ENCODE measurements at regions not wholly inside any gene's neighbourhood (a gene's known extent, or its start where the extent isn't known, plus 50 kb on each side); places are given as distances from the start of the nearest gene placed in this dataset.
A peak's percentile ranks its signal among the peaks of the same experiment; 100 is the strongest.

DNA sequence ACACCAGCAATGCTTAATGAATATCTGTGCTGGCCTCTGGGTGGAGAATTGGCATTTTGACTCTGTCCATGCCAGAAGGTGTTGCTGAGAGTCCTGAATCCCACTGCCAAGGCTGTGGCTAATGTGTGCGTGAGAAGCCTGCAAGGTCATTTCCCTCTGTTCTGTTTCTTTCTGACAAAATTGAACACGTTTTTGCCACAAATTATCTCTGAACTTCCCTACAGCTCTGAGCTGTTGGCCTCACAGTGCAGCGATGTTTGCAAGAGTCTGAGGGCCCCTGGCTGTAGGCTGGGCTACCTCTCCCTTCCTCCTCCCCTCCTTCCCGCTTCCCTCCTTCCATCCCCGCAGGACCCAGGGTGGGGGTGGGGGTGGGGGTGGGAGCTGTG is 154.1 kb upstream of the HS6ST1 start:
- no peak for DNase-seq (ENCODE audit: low read depth)

GRCh38 chr2:128473175-128474035 is 154.7 kb upstream of the HS6ST1 start:
- DNase-seq (ENCODE audit: low read depth): peak; percentile 16

DNA sequence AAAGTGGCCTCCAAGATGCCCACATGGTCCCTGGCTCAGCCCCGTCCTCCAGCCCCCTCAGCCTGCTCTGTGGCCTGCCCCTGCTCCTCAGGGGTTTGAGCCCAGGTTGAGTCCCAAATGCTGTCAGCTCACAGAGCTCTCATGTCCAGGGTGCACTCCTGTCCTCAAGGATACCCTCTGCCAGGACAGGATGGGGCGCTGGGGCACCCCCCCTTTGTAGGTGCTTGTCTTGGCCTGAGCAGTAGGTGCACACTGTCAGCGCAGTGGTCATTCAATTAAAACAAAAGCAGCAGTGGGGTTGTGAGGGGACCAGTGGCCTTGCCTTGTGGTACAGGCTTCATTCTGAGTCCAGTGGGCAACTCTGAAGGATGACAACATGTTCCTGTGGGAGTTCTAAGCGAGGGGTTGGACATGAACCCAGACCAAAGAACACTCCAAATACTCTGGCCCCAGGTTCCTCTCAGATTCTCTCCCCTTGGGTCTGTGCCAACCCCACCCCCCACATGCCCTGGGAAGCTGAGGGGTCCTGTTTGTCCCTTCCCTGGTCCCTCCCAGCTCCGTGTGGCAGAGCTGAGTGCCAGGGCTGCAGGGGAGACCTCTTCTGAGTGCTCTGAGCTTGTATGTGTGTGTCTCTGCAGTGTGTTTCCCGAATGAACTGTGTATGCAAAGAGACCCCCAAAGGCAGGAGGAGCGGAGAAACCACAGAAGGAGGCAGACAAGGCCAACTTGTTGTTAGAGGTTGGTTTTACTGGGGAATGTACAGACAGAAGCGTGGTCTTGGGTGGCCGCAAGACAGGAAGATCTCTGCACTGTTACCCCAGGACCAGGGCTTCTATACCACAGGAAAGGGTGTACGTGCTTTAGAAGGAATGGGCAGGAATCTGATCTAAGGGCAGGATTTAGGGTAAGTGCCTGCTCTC is 155.6 kb upstream of the HS6ST1 start:
- DNase-seq (ENCODE audit: low read depth): no peak

DNA sequence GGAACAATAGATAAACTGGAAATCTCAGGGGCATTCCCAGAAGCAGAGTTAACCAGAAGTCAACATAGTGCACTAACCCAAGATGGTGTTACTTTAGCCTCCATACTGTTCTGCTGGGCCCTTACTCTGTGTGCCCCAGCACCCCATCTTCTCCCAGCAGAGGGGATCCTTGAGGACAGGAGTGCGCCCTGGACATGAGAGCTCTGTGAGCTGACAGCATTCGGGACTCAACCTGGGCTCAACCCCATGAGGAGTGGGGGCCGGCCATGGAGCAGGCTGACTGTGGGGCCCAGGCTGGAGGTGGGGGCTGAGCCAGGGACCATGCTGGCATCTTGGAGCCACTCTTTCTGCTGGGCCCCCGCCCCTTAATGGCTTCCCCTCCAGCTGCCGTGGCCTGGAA is 156.3 kb upstream of the HS6ST1 start:
- no peak for DNase-seq (ENCODE audit: low read depth)

GRCh38 chr2:128475427-128476211 is 157.0 kb upstream of the HS6ST1 start:
- DNase-seq (ENCODE audit: low read depth): no peak

DNA sequence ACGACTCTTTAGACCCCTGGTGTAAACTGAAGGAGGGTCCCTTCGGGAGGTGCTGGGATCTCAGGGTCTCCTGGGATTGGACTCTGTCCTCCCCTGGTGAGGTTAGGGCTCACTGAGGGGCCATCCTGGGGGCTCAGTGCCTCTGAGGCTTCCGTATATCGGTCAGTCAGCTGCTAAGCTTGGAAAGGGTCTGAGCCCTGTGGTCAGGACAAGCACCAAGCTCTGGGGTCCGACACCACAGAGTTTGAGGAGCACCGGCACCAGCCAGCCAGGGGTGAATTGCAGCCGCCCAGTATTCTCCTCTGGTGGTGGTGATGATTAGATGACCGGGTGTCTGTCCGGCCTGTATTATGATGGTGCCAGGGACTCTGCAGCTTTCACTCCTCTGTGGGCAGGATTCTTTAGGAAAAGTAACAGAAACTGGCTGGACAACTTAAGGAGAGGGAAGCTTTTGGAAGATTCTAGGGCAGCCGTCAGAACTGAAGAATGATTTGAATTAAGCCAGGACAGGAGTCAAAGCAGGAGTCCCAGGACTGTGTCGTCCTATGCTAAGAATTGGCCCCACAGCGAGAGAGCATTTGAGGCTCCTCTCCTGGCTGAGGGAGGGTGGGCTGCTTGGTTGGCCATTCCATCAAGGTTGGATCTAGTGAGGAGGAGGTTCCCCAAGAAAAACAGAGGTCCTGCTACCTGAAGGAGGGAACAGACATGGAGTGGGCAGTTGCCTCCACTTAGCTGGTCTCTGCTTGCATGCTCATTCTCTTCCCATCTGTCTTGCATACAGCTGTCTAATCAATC is 158.6 kb upstream of the HS6ST1 start:
- no peak for DNase-seq (ENCODE audit: low read depth)

DNA sequence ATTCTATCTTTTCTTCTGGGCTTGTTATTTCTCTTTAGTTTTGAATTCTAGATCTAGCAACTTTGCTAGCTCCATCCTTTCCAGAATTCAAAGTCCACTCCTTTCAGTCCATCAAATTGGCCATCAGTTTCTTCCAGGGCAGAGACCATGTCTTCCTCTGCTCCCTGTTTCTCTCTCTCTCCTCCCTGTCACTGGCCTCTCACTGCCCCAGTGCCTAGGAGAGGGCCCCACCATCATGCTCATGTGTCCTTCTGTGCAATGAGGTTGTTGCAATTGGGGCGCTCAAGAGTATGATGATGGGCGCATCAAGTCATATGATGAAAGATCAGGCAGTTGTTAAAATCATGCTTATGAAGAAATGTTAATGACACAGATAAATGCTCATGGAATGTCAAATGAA is 159.2 kb upstream of the HS6ST1 start:
- DNase-seq (ENCODE audit: low read depth): no peak

- no peak for DNase-seq (ENCODE audit: low read depth)
These were observed 167.3 kb upstream of the HS6ST1 start for GRCh38 chr2:128485761-128486639.

DNA sequence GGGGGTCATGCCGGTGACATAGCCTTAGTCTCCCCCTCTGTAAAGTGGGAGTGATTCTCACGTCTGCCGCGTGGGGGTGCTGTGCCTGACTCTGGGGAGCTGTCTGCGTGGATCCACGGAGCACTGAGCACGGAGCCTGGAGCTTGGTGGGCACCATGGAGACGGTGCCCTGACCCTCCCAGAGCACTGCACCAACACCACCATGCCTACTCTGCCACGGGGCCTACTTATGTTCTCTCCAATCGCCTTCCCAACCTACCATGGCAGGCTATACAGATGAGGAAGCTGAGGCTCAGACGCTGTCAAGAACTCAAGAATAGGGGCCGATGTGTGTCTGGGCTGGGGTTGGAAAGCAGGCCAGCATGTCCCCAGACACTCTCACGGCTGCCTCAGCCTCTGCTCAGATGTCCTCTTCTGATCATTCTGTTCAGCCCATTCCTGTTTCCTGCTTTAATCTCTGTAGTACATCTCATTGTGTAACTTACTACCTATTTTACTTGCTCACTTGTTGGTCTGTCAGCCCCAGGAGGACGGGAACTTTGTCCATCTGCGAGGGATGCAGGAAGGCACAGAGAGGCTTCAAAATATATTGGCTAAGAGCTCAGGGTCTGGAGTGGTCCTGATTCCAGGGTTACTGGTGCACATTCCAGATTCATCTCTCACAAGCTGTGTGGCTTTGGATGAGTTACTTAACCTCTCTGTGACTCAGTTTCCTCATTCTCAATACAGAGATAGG is 168.1 kb upstream of the HS6ST1 start:
- DNase-seq (ENCODE audit: low read depth): no peak

- DNase-seq (ENCODE audit: low read depth): no peak
These were observed 169.2 kb upstream of the HS6ST1 start for GRCh38 chr2:128487650-128488387.

- no peak for DNase-seq (ENCODE audit: low read depth)
These were observed 169.8 kb upstream of the HS6ST1 start for GRCh38 chr2:128488434-128488833.

DNA sequence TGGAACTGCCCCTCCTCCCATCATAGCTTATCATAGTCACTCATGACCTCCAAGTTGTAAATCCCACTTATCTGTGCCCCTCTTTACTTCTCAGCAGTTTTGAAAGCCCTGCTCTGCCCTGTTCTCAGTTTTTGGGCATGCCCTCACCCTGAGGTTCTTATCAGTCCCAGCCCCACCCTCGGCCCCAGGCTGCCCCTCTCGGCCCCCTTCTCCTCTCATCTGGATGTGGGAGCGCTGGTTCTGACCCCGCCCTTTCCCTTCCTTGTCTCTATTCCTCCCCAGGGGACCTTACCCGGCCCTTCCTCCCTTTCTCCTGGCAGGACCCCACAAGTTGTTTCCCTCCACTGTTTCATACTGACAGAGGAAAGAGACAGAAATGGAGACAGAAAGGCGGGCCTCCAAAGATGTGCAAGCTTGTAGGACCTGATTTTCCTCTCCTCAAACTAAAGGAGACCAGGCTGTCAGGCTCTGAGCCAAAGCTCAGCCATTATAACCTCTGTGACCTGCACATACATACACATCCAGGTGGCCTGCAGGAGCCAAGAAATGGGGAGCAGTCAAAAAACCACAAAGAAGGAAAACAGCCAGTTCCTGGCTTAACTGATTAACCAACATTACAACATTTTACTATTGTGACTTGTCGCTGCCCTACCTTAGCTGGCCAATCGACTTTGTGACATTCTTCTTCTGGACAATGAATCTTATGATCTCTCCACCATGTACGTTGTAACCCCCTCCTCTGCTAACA is 171.0 kb upstream of the HS6ST1 start:
- no peak for DNase-seq (ENCODE audit: low read depth)

GRCh38 chr2:128490321-128490720 is 171.7 kb upstream of the HS6ST1 start:
- no peak for DNase-seq (ENCODE audit: low read depth)

DNA sequence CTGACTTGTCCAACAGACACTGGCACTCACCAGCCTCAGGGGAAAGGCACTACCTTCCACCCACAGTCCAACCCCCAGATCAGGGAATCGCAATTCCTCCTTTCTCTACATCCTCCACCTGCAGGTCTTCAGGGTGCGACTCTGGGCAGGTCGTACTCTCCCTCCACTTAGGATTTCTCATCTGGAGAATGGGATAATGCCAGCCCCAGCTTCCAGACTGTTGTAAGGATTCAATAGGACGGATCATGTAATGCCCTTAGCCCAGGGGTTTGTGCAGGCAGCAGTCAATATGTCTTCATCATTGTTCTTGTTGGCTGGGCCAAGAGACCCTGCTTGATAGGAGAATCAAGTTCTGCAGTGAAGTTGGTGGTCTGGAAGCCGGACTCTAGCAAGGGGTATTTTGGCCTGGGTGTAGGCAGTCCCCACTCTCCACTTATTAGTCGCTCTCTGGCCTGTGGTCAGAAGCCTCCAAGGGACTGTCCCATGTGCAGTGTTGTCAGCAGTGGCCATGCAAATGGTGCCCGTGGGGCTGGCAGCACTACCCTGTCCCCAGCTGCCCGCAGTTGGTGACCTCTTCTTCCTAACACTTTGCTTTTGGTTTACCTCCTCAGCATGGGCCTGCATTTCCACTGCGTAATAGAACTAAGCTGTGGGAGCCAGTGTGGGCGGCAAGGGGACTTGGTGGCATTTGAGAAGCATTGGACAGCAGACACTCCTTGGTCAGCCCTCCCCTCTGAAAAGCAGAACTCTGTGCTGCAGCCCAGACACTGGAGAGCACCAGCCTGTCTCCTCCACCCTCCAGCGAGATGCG is 172.4 kb upstream of the HS6ST1 start:
- DNase-seq (ENCODE audit: low read depth): no peak

DNA sequence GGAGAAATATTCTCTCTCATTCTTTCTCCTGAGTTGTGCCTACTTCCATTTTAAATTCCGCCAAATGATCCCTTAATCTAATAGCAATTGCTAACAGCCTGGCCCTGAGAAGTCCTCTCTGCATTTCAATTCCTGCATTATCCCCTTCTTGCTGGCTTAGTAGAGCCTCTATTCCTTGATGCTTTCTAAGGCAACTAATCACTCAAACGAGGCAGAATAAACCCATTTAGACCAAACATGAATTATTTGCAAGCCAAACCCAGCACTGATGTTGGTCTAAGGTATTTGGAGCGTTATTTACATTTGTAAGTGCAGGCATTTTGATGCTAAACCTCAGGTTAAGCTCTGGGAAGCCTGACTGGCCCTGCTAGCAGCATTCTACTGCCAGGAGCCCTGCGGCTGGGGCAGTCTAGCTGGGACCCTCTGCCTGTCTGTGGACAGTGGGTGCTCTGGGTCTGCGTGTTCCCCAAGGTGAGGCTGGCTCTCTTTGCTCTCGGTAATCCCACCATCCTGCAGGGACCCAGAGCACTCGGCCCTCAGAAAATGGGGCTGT is 173.1 kb upstream of the HS6ST1 start:
- DNase-seq (ENCODE audit: low read depth): no peak

DNA sequence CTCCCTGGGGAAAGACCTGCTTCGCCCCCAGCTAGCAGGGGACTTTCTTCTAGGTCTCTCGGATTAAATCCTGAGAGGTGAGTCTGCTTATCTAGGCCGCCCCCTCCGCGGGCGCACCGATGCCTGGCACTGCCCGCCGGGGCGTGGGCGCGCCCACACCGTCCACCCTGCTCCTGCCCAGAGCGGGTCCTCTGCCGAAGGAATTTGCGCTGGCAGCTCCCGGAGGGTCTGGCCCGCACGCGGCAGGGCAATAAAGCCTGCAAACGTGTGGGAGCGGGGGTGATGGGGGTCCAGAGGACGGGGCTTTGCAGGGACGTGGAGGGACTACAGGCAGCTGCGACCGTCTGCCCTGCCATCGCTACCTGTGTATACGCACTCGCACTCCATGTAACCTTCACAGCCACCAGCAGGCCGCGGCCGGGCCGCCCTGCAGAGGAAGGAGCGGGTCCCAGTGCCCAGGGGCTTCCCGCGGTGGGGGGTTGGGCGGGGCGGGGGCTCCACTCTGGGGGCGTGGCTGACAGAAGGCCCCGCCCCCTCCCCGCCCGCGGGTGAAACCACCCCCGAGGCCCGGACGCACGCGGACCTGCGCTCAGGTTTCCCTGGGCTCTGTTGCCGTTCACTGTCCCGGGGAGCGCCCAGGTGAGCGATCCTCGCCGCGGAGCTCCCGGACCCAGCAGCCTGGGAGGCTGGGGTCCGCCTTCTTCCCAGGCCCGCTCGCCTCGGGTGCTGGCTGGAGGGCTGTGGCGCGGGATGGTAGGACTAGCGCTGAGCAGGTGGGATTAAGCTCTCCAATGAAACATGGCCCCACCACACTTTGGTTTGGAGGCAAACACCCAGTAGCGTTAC is 174.5 kb upstream of the HS6ST1 start:
- no peak for DNase-seq (ENCODE audit: low read depth)

Data from stimulated activated CD8-positive, alpha-beta memory T cell treated with anti-CD3 and anti-CD28 coated beads, Interleukin-4, amount 100 ng/mL, for 24 hours (primary cell).